ENCODE measurements at regions not wholly inside any gene's neighbourhood (a gene's known extent, or its start where the extent isn't known, plus 50 kb on each side); places are given as distances from the start of the nearest gene placed in this dataset.

GRCh38 chr6:108797951-108798669, 50.1 kb upstream of the ARMC2 start:
- DNase-seq (no peak), ATAC-seq (no peak)
- intact Hi-C loops (cut with DNase I, micrococcal nuclease): no loop called here

All from left colon (tissue), 2 donors.